ENCODE measurements at regions not wholly inside any gene's neighbourhood (a gene's known extent, or its start where the extent isn't known, plus 50 kb on each side); places are given as distances from the start of the nearest gene placed in this dataset.

DNA sequence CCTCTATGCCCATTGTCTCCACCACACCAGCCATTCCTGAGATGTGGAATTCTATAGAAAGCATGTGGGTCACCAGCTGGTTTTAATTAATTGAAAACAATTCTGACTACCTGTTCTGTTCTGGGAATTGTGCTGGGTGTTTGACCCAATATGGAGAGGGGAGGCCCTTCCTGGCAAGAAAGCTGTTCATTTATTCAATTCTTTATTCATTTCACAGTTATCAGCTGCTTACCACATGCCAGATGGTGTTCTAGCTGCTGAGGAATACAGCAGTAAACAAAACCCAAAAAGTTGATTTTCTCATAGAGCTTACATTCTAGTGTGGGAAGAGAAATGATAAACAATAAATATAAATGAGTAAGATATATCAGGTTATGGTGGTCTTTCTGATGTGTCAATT lies 296.1 kb upstream of the RASGRP1 start:
- intact Hi-C loops (cut with DNase I) = no loop called here
- no peak for ATAC-seq (ENCODE audit: poor library complexity)
- no peak for DNase-seq

DNA sequence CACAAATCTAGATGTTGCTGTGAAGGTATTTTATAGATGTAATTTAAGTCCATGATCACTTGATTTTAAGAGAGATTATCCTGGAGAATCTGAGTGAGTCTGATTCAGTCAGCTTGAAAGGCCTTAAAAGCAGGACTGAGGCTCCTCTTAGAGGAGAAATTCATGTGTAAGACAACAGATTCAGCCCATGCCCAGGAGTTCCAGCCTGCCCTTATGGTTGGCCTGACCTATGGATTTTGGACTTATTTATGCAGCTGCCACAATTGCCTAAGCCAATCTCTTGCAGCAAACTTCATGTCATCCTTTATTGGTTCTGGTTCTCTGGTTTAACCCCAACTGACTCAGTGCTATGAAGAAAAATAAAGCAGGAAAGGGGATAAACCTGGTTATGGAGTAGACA lies 296.5 kb upstream of the RASGRP1 start:
- DNase-seq (no peak), ATAC-seq (ENCODE audit: poor library complexity) (no peak)
- intact Hi-C loops (cut with DNase I) = no loop called here

DNA sequence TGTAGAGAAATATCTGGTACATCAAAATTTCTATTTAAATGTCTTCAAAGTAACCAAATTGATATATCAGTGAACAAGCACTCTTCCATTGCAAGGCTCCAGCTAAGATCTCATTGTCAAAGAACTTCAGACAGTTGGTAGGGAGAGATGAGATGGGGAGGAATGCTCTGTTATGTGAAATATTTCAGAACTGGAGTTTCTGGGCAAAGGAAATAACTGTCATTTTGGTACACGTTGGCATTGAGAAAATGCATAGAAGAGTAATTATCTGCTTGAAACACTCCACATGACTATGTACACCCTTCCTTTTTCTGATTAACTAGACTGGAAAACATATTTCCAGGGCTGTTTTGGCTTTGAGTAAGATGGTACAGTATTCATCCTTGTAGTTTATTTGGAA lies 297.5 kb upstream of the RASGRP1 start:
- DNase-seq (no peak), ATAC-seq (ENCODE audit: poor library complexity) (no peak)
- intact Hi-C loops (cut with DNase I) = no loop called here

DNA sequence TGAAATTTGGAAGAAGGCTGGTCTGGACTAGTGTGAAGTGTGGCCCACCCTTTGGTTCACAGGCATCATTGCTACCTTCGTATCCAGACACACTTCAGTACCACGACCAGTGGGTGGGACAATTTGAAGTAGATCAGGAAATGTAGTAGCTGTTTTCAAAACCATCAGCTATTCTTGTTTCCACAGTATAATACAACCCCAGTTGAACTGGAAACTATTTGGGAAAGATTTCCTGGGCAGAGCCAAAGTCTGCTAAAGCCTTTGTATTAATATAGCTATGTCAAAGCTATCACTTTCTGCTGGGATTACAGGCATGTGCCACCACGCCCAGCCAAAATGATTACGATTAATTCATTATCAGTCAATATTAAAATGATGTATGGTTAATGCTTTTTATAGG lies 298.8 kb upstream of the RASGRP1 start:
- intact Hi-C loops (cut with DNase I) = no loop called here
- ATAC-seq (ENCODE audit: poor library complexity) (no peak), DNase-seq (no peak)

DNA sequence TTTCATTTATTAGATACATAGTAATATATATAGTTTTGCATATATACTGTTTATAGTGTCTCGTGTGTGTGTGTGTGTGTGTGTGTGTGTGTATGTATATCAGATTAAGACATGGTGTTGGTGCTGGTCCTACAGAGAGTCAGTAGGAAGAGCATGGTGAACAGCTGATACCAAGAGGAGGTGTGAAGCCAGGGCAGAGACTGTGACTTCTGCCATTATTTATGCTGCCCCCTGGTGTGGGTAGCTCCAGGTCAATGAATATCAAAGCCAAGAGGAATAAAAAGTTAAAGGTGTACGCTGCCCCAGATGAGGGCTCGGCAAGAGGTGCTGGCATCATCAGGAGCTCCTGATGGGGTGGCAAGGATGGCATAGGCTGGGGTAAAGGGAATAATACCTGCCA lies 299.5 kb upstream of the RASGRP1 start:
- intact Hi-C loops (cut with DNase I) = no loop called here
- DNase-seq = no peak
- ATAC-seq (ENCODE audit: poor library complexity) = no peak

DNA sequence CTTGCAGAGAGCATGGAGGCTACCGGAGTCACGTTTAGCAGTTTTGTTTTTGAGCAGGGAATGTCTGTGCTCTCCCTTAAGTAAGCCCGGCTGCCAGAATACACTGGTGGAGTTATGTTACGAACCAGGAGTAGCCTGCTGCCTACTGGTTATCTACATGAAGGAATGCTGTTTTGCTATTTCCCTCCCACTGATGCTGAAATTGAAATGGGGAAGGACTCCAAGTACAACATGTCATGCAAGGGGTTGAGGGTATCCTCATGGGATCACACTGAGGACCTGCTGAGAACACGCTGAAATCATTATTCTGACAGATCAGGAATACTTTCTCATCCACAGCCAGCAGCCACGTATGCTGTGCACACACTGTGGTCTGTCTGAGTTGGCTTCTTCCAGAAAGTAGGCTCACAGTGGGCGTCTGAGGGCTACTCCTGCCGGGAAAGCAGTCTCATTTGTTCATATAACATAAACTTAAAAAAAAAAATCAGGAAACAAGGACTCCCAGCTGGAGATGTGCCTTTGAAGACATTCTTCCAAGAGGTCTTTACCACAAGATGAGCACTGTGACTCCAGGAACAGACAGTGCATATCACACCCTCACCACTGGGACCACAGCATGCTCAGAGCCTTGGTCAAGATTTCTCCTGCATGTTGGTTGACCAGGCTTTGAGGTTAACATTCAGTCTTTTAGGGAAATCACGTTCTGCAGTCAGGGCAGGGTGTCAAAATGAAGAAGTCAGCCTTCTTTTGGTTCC lies 300.4 kb upstream of the RASGRP1 start:
- intact Hi-C loops (cut with DNase I) = no loop called here
- ATAC-seq (ENCODE audit: poor library complexity) = peak; percentile 87
- peak; percentile 59 for DNase-seq

DNA sequence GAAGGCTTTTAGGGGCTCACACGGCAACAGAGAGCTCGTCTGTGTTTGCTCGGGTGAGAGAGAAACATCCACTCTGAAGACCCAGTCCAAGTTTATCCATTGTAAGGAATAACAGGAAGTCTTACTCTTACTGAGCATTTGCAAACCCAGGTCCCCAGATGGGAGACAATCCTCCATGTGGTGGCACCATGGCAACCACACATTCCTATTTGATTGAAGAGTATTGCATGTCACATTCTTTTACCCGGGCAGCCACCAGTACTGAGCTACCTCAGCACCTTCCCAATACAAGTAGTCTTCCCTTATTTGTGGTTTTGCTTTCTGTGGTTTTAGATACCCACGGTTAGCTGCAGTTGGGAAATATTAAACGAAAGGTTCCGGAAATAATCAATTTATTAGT lies 302.9 kb upstream of the RASGRP1 start:
- DNase-seq = no peak
- ATAC-seq (ENCODE audit: poor library complexity) = no peak
- intact Hi-C loops (cut with DNase I) = no loop called here

DNA sequence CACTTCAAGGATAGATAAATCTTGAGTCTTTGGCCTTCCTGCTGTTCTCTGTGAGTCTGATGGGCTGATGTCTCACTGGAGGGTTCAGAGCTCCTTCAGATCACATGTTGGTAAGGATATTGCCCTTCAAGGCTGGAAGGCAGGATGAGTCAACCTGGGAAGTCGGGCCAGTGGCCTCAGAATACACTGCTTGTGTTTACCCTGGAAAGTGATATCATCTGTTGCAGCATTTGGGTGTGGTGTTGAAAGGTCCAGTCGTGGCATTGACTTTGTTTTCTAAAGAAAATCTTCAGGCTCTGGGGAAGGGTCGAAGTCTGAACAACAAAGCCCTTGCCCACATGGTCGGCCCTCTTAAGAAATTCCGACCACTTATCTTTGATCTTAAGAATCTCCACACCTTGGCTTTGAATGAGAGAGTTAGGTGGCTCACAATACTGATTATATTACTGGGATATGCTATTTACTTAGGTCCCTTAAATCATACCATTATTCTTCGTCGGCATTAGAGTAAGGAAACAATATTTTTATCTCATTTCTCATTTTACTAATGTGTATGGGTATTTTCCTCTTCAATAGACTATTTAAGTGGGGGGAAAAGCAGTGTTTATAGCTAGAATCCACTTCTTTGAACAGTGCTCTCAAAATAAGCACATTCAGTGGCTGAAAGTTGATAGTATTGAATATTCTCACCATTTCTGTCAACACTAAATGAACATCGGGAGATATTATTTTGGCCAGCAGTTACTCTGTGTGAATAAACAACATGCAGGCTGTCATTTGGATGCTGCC lies 303.9 kb upstream of the RASGRP1 start:
- ATAC-seq (ENCODE audit: poor library complexity) = peak; percentile 32
- peak; percentile 51 for DNase-seq
- intact Hi-C loops (cut with DNase I) = no loop called here

DNA sequence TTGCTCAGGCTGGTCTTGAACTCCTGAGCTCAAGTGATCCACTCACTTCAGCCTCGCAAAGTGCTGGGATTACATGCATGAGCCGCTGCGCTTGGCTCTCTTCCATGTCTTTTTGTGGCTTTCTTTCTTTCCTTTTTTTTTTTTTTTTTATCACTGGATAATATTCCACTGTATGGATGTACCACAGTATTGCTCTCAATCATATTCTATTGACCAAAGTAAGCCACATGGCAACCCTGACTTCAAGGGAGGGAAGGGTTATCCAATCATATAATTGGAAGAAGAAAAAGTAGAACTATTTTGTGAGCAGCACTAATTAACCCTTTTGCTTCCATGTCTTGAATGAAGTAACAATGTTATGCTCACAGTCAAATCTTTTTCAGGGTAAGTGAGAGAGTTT lies 307.0 kb upstream of the RASGRP1 start:
- DNase-seq (no peak), ATAC-seq (ENCODE audit: poor library complexity) (no peak)
- intact Hi-C loops (cut with DNase I) = no loop called here

DNA sequence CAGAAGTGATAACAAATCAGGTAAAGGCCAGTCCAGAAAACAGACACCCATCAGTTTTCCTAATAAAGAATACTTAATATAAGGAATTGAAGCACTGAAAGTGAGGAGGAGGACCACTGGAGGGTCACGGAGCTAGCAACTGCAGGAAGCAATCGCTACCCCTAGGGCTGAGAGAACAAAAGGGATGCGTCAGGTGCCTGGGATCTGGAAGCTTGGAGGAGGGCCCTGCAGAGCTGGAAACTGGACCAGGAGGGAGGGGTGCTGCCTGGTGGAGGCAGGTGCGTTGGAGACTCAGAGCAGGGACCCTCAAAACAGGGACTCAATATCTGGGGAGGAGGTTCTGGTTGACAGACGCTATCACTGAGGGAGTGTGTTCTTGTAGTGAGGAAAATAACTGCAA lies 308.1 kb upstream of the RASGRP1 start:
- intact Hi-C loops (cut with DNase I) = no loop called here
- DNase-seq (no peak), ATAC-seq (ENCODE audit: poor library complexity) (no peak)

DNA sequence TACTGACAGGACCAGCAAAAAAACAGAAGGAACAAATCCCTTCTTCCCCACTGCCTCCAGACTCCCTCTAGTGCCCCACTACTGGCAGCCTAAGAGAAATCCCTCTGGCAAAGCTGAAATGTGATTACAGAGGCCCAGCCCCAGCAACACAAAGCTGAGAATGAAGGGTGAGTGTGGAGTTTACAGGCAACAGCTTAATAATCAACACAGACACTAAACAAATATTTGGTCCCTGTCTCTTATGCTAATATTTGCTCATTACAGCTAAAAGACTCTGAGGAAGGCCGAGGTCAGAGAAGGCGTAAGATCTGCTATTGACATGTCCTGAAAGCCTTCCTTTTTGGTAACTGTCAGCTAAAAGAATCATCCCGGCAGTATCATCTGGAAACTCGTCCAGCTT lies 308.5 kb upstream of the RASGRP1 start:
- DNase-seq (no peak), ATAC-seq (ENCODE audit: poor library complexity) (no peak)
- intact Hi-C loops (cut with DNase I) = no loop called here

DNA sequence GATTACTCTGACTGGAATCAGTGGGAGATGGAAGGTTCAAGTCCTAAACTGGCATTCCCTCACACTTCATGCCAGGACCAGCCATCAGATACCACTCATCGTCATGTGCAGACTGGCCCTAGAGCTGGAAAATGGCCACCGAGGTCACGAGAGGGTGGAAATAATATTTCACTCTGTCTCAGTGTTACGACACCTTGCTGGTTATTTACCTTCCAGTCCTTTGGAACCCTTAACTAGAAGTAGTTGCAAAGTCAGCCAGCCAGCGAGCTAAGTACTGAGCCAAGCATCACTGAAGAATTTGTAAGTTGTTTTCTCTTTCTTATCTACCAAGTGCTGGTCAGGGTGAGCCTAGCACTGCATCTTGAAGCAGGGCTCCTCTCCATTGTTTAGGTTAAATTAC lies 309.9 kb upstream of the RASGRP1 start:
- intact Hi-C loops (cut with DNase I) = no loop called here
- no peak for DNase-seq
- ATAC-seq (ENCODE audit: poor library complexity) = no peak

DNA sequence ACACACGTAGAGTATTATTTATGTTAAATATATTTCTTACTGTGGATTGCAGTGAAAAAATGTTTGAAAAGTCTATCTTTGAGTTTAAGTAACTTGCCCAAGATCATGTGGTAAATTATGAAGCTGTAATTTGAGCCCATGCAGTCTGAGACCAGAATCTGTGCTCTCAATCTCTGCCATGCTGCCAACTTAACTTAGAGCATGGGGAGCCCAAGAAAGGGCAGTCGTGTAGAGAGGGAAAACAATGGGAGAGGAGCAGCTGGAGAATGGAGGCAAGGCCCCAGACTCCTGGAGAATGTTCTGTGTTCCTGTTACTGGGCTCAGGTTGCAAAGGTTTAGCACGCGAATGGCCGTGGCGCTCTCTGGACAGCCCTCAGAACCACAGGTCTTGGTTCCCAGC lies 311.6 kb upstream of the RASGRP1 start:
- no peak for ATAC-seq (ENCODE audit: poor library complexity)
- intact Hi-C loops (cut with DNase I) = no loop called here
- DNase-seq = no peak

DNA sequence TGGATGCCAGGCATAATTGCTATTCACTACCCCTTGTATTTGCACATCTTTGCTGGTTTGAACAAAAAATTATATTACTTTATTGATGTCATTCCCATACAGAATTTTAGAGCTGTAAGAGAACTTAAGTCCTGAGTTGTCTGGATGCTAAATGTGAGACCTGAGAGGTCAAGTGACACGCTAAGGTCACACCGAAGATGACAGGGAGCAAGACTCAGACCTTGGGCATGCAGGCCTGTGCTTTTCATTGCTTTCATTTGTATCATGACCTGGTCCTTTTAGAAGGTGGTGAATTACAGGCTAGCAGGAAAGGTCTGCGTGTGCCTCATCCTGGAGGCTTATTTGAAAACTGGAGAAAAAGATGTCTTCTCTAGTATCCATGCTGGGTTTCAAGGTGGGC lies 312.0 kb upstream of the RASGRP1 start:
- no peak for DNase-seq
- ATAC-seq (ENCODE audit: poor library complexity) = no peak
- intact Hi-C loops (cut with DNase I) = no loop called here

DNA sequence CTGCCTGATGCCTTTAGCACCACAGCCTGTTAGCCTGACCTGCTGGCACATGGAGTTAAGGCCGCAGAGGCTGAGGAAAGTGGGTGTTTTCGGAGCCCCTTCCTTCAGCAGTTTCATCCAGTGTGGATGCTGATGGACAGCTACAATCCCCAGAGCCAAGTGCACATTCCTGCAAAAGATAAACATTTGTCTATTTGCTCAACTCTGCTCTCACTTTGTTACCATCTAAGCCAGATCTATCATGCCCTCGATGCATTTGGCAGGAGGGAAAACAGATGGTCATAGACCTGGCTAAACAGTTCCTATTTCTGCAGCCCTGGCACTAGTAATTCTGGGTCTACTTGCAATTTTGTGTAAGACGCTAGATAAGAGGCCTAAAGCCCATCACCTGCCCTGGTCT lies 312.9 kb upstream of the RASGRP1 start:
- ATAC-seq (ENCODE audit: poor library complexity) (no peak), DNase-seq (no peak)
- intact Hi-C loops (cut with DNase I) = no loop called here

DNA sequence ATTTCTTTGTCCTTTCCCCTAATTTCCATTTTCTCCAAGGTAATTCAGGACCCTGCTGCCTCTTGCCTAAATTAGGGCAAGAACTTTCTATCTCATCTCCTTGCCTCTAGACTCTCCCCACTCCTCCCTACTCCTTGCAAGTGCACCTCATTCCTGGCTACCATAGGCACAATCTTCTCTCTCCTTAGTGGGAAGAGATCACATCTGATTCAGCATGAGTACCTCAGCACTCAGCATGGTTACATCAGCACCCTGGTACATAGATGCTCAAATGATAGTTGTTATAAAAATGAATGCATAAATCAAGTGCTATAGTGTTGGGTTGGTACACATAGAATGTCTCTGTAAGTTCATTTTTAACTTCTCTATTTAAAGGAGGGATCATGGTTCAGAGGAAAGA lies 313.4 kb upstream of the RASGRP1 start:
- DNase-seq = no peak
- ATAC-seq (ENCODE audit: poor library complexity) = no peak
- intact Hi-C loops (cut with DNase I) = no loop called here

DNA sequence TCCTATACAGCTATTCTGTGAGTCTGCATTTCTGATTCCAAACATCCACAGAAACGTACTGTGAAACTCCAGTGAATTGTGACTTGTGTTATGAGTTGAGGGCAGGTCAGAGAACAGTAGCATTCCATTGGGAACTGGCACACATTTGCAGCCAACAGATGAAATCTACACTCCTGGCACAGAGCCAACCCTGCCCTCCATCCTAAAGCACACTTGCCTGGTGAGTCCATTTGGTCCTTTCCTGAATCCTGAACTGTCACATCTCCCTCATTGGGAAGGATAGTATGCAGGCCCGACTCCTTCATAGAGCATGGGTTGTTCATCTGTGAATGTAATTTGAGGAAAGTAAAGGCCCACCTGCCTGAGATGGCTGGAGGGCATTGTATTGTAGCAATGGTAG lies 314.3 kb upstream of the RASGRP1 start:
- intact Hi-C loops (cut with DNase I) = no loop called here
- no peak for ATAC-seq (ENCODE audit: poor library complexity)

DNA sequence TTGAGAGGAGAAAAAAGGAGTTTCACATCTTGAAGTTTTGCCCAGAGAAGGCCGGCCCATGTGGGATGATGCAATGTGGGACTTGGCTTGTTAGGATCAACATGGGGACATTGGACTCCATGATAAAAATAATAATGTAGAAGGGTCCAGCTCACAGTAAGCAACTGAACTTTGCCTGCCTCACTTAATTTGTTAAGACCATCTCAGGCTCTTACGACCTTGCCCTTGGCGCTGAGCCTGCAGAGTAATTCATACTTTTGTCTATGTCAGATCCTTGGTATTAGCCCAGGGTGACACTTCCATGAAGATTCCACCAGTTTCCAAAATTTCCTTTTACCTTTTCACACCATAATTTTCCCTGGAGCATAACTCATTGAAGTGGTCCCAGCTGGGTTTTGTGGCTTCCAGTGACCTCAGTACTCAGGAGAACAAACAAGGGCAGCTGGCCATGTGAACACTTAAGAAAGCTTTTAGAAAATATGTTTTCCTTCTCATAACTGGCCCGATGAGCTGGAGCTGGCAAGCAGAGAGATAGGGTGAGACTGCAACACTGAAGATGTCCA lies 315.4 kb upstream of the RASGRP1 start:
- intact Hi-C loops (cut with DNase I) = no loop called here
- DNase-seq (peak; percentile 50), ATAC-seq (ENCODE audit: poor library complexity) (peak; percentile 85)

More for the DNA sequence above, 314.3 kb upstream of the RASGRP1 start:
- DNase-seq = no peak

DNA sequence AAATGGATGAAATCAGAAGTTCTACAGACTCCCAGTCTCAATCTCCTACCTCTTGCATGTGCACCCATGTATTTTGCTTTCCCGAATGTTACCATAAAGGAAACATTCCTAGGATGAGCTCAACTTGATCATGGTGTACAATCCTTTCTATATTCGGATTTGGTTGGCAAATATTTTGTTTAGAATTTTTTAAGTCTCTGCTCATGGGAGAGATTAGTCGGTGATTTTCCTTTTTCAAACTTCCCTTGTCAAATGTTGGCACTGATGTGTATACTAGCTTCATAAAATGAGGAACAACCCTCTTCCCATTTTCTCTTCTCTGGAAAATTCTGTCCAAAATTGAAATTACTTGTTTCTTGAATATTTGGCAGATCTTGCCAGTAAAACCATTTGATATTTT lies 317.6 kb upstream of the RASGRP1 start:
- DNase-seq = no peak
- ATAC-seq (ENCODE audit: poor library complexity) = no peak
- intact Hi-C loops (cut with DNase I) = no loop called here

DNA sequence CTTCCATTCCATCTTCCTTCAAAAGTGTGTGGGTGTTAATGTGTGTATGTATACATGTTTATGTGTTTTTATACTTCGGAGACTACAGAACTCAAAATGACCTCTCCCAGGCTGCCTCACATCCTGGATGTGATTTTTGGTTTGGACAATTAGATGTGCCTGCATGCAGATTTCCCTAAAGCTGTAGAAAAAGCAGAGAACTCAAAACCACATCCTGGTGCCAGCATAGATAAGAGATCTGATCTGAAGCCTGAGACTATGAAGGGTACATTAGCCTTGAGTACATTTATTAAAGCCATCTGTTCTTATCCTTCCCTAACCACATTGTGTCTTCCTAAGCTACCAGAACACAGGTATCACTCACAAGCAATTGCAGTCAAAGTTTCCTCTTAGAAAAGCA lies 319.4 kb upstream of the RASGRP1 start:
- intact Hi-C loops (cut with DNase I) = no loop called here
- no peak for ATAC-seq (ENCODE audit: poor library complexity)

More for the DNA sequence above, 319.4 kb upstream of the RASGRP1 start:
- DNase-seq = no peak

Data from Right ventricle myocardium superior (tissue), 1 donor.